Gastroesophageal sphincter (tissue), 3 donors: ENCODE measurements at regions not wholly inside any gene's neighbourhood (a gene's known extent, or its start where the extent isn't known, plus 50 kb on each side); places are given as distances from the start of the nearest gene placed in this dataset.

ENCODE experiments used
- POLR2A ChIP-seq, 2 donors: fragments of 450-650 bp; IDR thresholded peaks; one replicate each; pipeline ENCODE4 v1.6.1; 2017; ENCODE audit warnings: antibody characterized with exemption in 2 of 2, mild to moderate bottlenecking in 2 of 2, moderate library complexity in 1 of 2
- TF ChIP-seq, protein P1 (sequence below), 4 experiments: fragments of 200-600 bp in 2 of 4; fragments of 450-650 bp in 2 of 4; sonication (generic) in 1 of 4; IDR thresholded peaks; one replicate each; pipeline ENCODE4 v1.5.1; 2017 to 2019; ENCODE audit warnings: antibody characterized with exemption in 4 of 4, mild to moderate bottlenecking in 2 of 4, moderate library complexity in 2 of 4

DNA sequence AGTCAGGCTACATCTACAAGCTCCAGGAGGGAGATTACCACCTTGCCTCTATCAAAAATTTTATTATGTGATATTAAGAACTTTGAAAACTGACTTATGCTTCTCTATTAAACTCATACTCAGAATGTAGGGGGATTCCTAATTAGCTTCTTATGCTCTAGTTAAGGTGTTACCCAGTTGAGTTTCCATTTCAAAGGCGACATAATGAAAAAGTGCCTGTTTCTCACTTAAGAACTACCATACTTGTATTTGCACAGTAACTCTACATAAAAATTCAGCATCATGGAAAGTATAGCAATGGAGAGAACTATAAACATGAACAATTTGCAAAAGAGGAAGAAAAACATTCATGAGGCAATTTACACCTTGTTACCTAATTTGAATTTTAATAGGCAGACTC, 739.1 kb downstream of the ZPLD1 start:
- TF ChIP-seq, protein P1, sequence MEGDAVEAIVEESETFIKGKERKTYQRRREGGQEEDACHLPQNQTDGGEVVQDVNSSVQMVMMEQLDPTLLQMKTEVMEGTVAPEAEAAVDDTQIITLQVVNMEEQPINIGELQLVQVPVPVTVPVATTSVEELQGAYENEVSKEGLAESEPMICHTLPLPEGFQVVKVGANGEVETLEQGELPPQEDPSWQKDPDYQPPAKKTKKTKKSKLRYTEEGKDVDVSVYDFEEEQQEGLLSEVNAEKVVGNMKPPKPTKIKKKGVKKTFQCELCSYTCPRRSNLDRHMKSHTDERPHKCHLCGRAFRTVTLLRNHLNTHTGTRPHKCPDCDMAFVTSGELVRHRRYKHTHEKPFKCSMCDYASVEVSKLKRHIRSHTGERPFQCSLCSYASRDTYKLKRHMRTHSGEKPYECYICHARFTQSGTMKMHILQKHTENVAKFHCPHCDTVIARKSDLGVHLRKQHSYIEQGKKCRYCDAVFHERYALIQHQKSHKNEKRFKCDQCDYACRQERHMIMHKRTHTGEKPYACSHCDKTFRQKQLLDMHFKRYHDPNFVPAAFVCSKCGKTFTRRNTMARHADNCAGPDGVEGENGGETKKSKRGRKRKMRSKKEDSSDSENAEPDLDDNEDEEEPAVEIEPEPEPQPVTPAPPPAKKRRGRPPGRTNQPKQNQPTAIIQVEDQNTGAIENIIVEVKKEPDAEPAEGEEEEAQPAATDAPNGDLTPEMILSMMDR (IDR thresholded peaks at IDR 0.05) = no peak
- TF ChIP-seq POLR2A (IDR thresholded peaks at IDR 0.05) = no peak
